AG10803 (cell line): ENCODE measurements at regions not wholly inside any gene's neighbourhood (a gene's known extent, or its start where the extent isn't known, plus 50 kb on each side); places are given as distances from the start of the nearest gene placed in this dataset.

ENCODE experiments used
- DNase-seq: peaks from one replicate; pipeline ENCODE4 v3.0.0; 2010; ENCODE audit warnings: low read depth
- H3K4me3 ChIP-seq: 2 replicates; pipeline ENCODE4 v1.5.1; 2011; ENCODE audit warnings: mild to moderate bottlenecking, low read length, control low read depth
- CTCF ChIP-seq: conservative IDR thresholded peaks from 2 replicates; pipeline ENCODE4 v1.5.1; 2011; ENCODE audit warnings: mild to moderate bottlenecking, low read length, control low read depth, inconsistent platforms

- no peak for TF ChIP-seq CTCF
- no peak for DNase-seq
- H3K4me3 ChIP-seq = no peak overlapping the region
Observed at GRCh38 chr20:48170625-48171024, 385.3 kb upstream of the SULF2 start.

GRCh38 chr20:48169650-48170225 is 384.5 kb upstream of the SULF2 start:
- no peak overlapping the region for H3K4me3 ChIP-seq
- TF ChIP-seq CTCF = no peak
- no peak for DNase-seq

DNA sequence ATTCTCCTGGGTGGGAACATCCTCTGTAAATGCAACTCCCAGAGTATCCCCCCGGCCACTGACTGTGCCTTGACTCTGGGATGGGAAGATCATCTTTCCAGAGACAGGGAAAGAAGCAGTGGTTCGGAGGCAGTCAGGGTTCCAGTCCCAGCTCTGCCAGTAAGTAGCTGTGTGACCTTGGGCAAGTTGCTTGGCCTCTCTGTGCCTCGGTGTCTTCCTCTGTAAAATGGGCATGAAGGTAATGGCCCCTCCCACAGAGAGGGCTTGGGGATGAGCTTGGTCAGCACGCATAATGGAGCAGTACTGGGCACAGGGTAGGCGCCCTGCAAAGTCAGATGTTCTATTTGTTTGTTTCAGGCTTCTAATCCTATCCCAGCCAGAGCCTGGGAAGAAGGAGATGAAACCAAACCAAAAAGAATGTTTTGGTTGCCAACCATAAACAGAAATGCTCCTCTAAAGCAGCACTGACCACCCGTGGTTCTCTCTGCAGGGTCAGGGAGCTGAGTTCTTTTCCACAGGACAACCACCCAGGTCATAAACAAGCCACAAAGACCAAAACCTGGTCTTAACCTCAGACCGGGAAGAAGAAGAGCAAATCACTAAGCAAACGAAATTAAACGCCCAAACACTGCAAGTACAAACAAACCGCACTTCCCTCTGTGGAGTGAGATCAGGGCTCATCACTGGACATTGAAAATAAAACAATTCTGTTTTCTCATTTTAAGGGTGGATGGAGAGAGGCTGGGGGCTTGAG is 381.0 kb upstream of the SULF2 start:
- TF ChIP-seq CTCF = no peak
- no peak for DNase-seq
- H3K4me3 ChIP-seq = no peak overlapping the region

DNA sequence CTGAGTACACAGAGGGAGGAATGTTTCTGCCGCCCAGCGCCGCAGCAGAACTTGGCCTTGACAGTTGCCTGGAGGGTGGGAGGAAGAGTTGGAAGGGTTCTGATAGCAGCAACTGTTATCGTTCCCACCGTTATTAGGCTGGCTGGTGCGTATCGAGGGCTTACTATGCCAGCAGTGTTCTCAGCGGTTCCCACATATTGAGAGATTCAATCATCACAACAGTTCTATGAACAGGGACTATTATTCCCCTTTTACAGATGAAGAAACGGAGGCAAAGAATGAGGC is 380.1 kb upstream of the SULF2 start:
- H3K4me3 ChIP-seq = no peak overlapping the region
- no peak for TF ChIP-seq CTCF
- DNase-seq = no peak

DNA sequence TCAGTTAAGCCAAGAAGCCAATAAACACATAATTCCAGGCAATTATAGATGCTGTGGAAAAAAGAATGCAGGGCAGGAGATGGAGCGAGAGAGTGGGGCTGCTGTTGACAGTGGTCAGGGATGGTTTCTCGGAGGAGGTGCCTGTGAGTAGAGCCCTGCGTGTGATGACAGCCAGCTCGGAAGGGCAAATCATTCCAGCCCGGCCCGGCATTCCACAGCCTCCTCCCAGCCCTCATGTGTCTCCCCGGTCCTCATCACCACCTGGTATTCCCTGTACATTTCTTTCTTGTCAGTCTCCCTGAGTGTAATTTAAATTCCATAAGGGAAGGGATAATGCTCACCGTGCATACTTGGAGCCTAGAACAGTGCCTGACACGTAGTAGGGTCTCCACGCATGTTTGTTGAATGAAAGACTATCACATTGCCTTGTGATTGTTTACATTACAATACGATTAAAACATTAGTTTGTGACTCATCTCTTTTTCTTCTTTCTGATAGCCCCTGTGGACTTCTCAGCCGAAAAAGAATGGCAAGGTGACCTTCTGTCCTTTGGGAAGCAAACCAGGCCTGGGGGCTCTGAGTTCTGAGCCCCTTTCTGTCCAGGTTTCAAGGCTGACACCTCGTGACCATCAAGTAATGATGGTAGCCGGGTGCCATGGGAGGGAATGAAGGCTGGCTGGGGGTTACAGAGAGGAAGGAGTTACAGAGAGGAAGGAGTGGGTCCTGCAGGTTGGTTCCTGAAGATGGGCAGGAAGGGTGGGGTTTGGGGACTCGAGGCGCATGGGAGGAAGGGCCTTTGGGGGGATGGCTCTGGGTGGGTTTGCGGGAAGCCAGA is 379.5 kb upstream of the SULF2 start:
- DNase-seq = no peak
- no peak overlapping the region for H3K4me3 ChIP-seq
- TF ChIP-seq CTCF = no peak

DNA sequence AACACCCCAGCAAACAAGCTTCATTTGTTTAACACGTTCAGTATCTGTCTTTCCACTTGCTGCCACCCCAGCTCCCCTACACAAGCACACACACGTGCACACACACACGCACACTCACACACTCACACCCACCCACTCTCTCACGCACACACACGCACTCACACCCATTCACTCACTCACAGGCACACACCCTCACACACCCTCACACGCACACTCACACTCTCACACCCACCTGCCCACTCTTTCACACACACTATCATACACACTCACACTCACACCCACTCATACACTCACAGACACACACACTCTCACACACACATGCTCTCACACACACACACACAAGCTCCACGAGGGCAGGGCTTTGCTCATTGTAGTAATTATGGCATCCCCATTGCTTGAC is 378.8 kb upstream of the SULF2 start:
- no peak for DNase-seq
- no peak for TF ChIP-seq CTCF
- H3K4me3 ChIP-seq = no peak overlapping the region

DNA sequence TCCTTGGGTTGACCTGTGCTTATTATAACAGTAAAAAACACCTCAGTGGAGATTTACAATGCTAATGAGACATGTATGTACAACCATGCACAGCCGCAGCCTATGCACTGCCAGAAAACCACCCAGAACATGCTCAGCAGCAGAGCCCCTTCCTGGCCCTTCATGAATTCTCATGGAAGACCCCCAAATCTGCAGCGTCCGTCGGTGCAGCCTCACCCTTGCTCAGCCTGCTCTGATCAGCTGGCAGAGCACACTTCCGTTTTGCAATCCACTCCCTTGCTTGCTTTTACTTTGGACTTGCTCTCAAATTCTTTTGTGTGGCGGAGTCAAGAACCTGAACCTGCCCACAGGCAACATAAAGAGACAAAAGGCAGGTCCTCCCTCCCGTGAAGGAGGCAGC is 378.2 kb upstream of the SULF2 start:
- H3K4me3 ChIP-seq = no peak overlapping the region
- DNase-seq = no peak
- TF ChIP-seq CTCF = no peak
